Neural cell (in vitro differentiated cells): ENCODE measurements at regions not wholly inside any gene's neighbourhood (a gene's known extent, or its start where the extent isn't known, plus 50 kb on each side); places are given as distances from the start of the nearest gene placed in this dataset.

Experiments used
- H2AFZ ChIP-seq: fragments of 200-600, 300-800 bp; sonication (generic), shearing (Covaris generic); 2 replicates; pipeline ENCODE4 v1.6.0; 2014; ENCODE audit warnings: low read depth, mild to moderate bottlenecking, antibody characterized with exemption, low read length, moderate library complexity
- H3F3A ChIP-seq: fragments of 200-600 bp; shearing (Covaris generic); 2 replicates; pipeline ENCODE4 v1.6.1; 2016; ENCODE audit warnings: mild to moderate bottlenecking, moderate library complexity, mixed read lengths, antibody characterized with exemption, low read length; ENCODE audit not compliant: insufficient read depth, poor library complexity, severe bottlenecking
- H3K27ac ChIP-seq: fragments of 200-600, 300-800 bp; sonication (generic), shearing (Covaris generic); 2 replicates; pipeline ENCODE4 v1.5.1; 2014; ENCODE audit warnings: mild to moderate bottlenecking, low read length, moderate library complexity
- H3K27me3 ChIP-seq: fragments of 300-800, 200-600 bp; sonication (generic), shearing (Covaris generic); 2 replicates; pipeline ENCODE4 v1.6.0; 2014; ENCODE audit warnings: mild to moderate bottlenecking, low read depth, low read length, moderate library complexity; ENCODE audit not compliant: insufficient read depth
- H3K36me3 ChIP-seq: fragments of 300-800, 200-600 bp; sonication (generic), shearing (Covaris generic); 2 replicates; pipeline ENCODE4 v1.5.1; 2014; ENCODE audit warnings: mild to moderate bottlenecking, antibody characterized with exemption, low read length, moderate library complexity; ENCODE audit not compliant: insufficient read depth
- H3K4me2 ChIP-seq: fragments of 300-800, 200-600 bp; sonication (generic), shearing (Covaris generic); 2 replicates; pipeline ENCODE4 v1.6.0; 2014; ENCODE audit warnings: mild to moderate bottlenecking, low read length
- H3K4me3 ChIP-seq: fragments of 300-800, 200-600 bp; sonication (generic), shearing (Covaris generic); 2 replicates; pipeline ENCODE4 v1.5.1; 2014; ENCODE audit warnings: mild to moderate bottlenecking, low read length, moderate library complexity
- H3K79me2 ChIP-seq: fragments of 200-600 bp; shearing (Covaris generic); replicated peaks from 2 replicates; pipeline ENCODE4 v1.6.0; 2014; ENCODE audit warnings: mild to moderate bottlenecking, low read length, moderate library complexity; ENCODE audit not compliant: insufficient read depth
- H3K9ac ChIP-seq: fragments of 300-800, 200-600 bp; sonication (generic), shearing (Covaris generic); 2 replicates; pipeline ENCODE4 v1.6.1; 2016; ENCODE audit warnings: mild to moderate bottlenecking, low read length, mixed read lengths
- H3K9me2 ChIP-seq: fragments of 200-600 bp; shearing (Covaris generic); 2 replicates; pipeline ENCODE4 v1.6.1; 2016; ENCODE audit warnings: mild to moderate bottlenecking, low read length, mixed read lengths; ENCODE audit not compliant: insufficient read depth
- H3K9me3 ChIP-seq: fragments of 200-600, 300-800 bp; sonication (generic), shearing (Covaris generic); 2 replicates; pipeline ENCODE4 v1.6.1; 2016; ENCODE audit warnings: mild to moderate bottlenecking, mixed run types, low read length, moderate library complexity, mixed read lengths
- H4K20me1 ChIP-seq: fragments of 200-600 bp; shearing (Covaris generic); 2 replicates; pipeline ENCODE4 v1.6.1; 2016; ENCODE audit warnings: mild to moderate bottlenecking, mixed run types; ENCODE audit not compliant: insufficient read depth
- CTCF ChIP-seq: fragments of 450-650 bp; IDR thresholded peaks from 2 replicates; pipeline ENCODE4 v1.5.1; 2014; ENCODE audit warnings: antibody characterized with exemption, mild to moderate bottlenecking, moderate library complexity; ENCODE audit not compliant: poor library complexity, severe bottlenecking
- EP300 ChIP-seq: fragments of 450-650 bp; conservative IDR thresholded peaks from 2 replicates; pipeline ENCODE4 v1.6.1; 2014; ENCODE audit warnings: antibody characterized with exemption, mild to moderate bottlenecking, moderate library complexity; ENCODE audit not compliant: poor library complexity, severe bottlenecking
- EZH2 ChIP-seq: fragments of 200-600, 300-800 bp; shearing (Covaris generic), sonication (generic); IDR thresholded peaks from 2 replicates; pipeline ENCODE4 v1.6.1; 2014; ENCODE audit warnings: antibody characterized with exemption, low read length, borderline replicate concordance, mild to moderate bottlenecking; ENCODE audit not compliant: insufficient read depth, poor library complexity, severe bottlenecking
- MXI1 ChIP-seq: fragments of 450-650 bp; conservative IDR thresholded peaks from 2 replicates; pipeline ENCODE4 v1.6.1; 2014; ENCODE audit warnings: antibody characterized with exemption, mild to moderate bottlenecking; ENCODE audit not compliant: poor library complexity, severe bottlenecking
- POLR2AphosphoS5 ChIP-seq: IDR thresholded peaks from 2 replicates; pipeline ENCODE4 v1.6.1; 2012
- RAD21 ChIP-seq: fragments of 450-650 bp; conservative IDR thresholded peaks from 2 replicates; pipeline ENCODE4 v1.6.1; 2014; ENCODE audit warnings: antibody characterized with exemption, mild to moderate bottlenecking, moderate library complexity
- REST ChIP-seq: IDR thresholded peaks from 2 replicates; pipeline ENCODE4 v1.6.1; 2012; ENCODE audit warnings: borderline replicate concordance
- SMC3 ChIP-seq: fragments of 450-650 bp; conservative IDR thresholded peaks from 2 replicates; pipeline ENCODE4 v1.6.1; 2014; ENCODE audit warnings: antibody characterized with exemption, mild to moderate bottlenecking, moderate library complexity; ENCODE audit not compliant: poor library complexity
- TAF1 ChIP-seq: IDR thresholded peaks from 2 replicates; pipeline ENCODE4 v1.6.1; 2012; ENCODE audit warnings: low read depth

- Histone ChIP-seq H3K4me3 (no peak overlapping the region), H3K79me2 (no peaks in the 10 kb centered on the region), H3K36me3 (no peaks in the 10 kb centered on the region), H3K27ac (peak overlapping the region; percentile 4), H4K20me1 (no peaks in the 10 kb centered on the region), H3F3A (no peaks in the 10 kb centered on the region), H3K9me3 (no peaks in the 10 kb centered on the region), H3K9me2 (no peaks in the 10 kb centered on the region), H2AFZ (no peak overlapping the region), H3K4me2 (no peak overlapping the region), H3K9ac (no peak overlapping the region), H3K27me3 (no peaks in the 10 kb centered on the region)
- TF ChIP-seq RAD21 (no peak), CTCF (no peak), POLR2AphosphoS5 (no peak), SMC3 (no peak), REST (no peak), MXI1 (no peak), EZH2 (no peak), TAF1 (no peak), EP300 (no peak)
These were observed 367.1 kb downstream of the PREX1 start for GRCh38 chr20:48460681-48461080.

- Histone ChIP-seq H3K4me2 (no peak overlapping the region), H3K27me3 (no peaks in the 10 kb centered on the region), H3K9me2 (no peaks in the 10 kb centered on the region), H3F3A (no peaks in the 10 kb centered on the region), H3K4me3 (no peak overlapping the region), H3K9ac (no peak overlapping the region), H2AFZ (no peak overlapping the region), H3K9me3 (no peaks in the 10 kb centered on the region), H4K20me1 (no peaks in the 10 kb centered on the region), H3K79me2 (no peaks in the 10 kb centered on the region), H3K36me3 (no peaks in the 10 kb centered on the region), H3K27ac (peak overlapping the region; percentile 57)
- no peak for TF ChIP-seq TAF1
- TF ChIP-seq POLR2AphosphoS5, result peak; percentile 60
- peak; percentile 29 for TF ChIP-seq EP300
- no peak for TF ChIP-seq MXI1
- TF ChIP-seq CTCF, result no peak
- no peak for TF ChIP-seq REST
- no peak for TF ChIP-seq EZH2
- TF ChIP-seq SMC3, result no peak
- TF ChIP-seq RAD21, result no peak
These were observed 367.9 kb downstream of the PREX1 start for GRCh38 chr20:48459722-48460395.
